Osteocyte (in vitro differentiated cells): ENCODE measurements at regions not wholly inside any gene's neighbourhood (a gene's known extent, or its start where the extent isn't known, plus 50 kb on each side); places are given as distances from the start of the nearest gene placed in this dataset.

Experiments used
- DNase-seq: peaks from one replicate; pipeline ENCODE4 v3.0.0; 2021; ENCODE audit warnings: mixed read lengths; ENCODE audit not compliant: unreplicated experiment; ENCODE audit errors: extremely low spot score
- H3K27ac Mint-ChIP-seq: one replicate; pipeline ENCODE4 v1.8.0; 2021; ENCODE audit warnings: mild to moderate bottlenecking, mixed read lengths; ENCODE audit not compliant: unreplicated experiment
- H3K27me3 Mint-ChIP-seq: one replicate; pipeline ENCODE4 v1.8.0; 2021; ENCODE audit warnings: mixed read lengths; ENCODE audit not compliant: unreplicated experiment
- H3K36me3 Mint-ChIP-seq: one replicate; pipeline ENCODE4 v1.8.0; 2021; ENCODE audit warnings: mixed read lengths; ENCODE audit not compliant: unreplicated experiment
- H3K4me1 Mint-ChIP-seq: one replicate; pipeline ENCODE4 v1.8.0; 2021; ENCODE audit warnings: mixed read lengths; ENCODE audit not compliant: unreplicated experiment
- H3K4me3 Mint-ChIP-seq: one replicate; pipeline ENCODE4 v1.8.0; 2021; ENCODE audit warnings: mild to moderate bottlenecking, moderate library complexity, mixed read lengths; ENCODE audit not compliant: unreplicated experiment
- H3K9me3 Mint-ChIP-seq: one replicate; pipeline ENCODE4 v1.8.0; 2021; ENCODE audit warnings: mixed read lengths; ENCODE audit not compliant: unreplicated experiment
- CTCF ChIP-seq: fragments of 200-600 bp; sonication (generic); IDR thresholded peaks from 2 replicates; pipeline ENCODE4 v1.5.0; 2021; ENCODE audit warnings: antibody characterized with exemption, mild to moderate bottlenecking, moderate library complexity

GRCh38 chr10:10315989-10316388, 701.7 kb upstream of the CELF2 start:
- Mint-ChIP-seq H3K27ac (no peak overlapping the region), H3K9me3 (peaks cover 9% of the 10 kb centered on the region), H3K27me3 (no peaks in the 10 kb centered on the region), H3K4me1 (peaks cover 28% of the 10 kb centered on the region), H3K4me3 (no peak overlapping the region), H3K36me3 (no peaks in the 10 kb centered on the region)
- DNase-seq, result no peak
- no peak for TF ChIP-seq CTCF

DNA sequence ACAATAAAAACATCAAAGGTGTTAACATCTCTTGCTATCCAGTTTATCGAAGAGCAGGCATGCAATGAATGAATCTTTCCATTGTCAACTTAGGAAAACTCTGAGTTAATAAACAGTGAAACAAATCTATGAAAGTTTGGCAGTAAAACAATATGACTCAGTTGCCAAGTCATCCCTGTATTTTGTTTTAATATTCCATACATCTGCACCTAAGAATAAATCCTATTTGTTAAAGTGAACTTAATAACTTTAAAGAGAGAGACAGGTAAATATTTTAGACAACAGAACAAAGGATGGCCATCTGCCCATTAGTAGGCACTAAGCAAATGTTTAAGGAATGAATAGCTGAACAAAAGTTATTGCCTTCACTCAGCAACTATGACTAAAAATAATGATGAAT, 700.5 kb upstream of the CELF2 start:
- Mint-ChIP-seq H3K4me3 (no peak overlapping the region), H3K27me3 (no peaks in the 10 kb centered on the region), H3K27ac (no peak overlapping the region), H3K36me3 (no peaks in the 10 kb centered on the region), H3K9me3 (peaks cover 7% of the 10 kb centered on the region), H3K4me1 (peaks cover 26% of the 10 kb centered on the region)
- TF ChIP-seq CTCF, result no peak
- DNase-seq, result no peak

DNA sequence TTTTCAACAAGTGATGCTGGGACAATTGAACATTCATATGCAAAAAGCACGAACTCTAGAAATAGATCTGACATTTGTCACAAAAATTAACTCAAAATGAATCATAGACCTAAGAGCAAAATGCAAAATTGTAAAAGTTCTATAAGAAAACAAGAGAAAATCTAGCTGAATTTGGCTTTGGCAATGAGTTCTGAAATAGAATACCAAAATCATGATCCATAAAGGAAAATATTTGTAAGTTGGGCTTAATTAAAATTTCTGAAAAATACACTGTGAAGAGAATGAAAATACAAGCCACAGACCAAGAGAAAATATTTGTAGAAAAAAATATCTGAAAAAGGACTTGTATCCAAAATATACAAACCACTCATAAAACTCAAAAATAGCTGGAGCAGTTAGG, 698.8 kb upstream of the CELF2 start:
- no peak overlapping the region for H3K27ac Mint-ChIP-seq
- H3K4me1 Mint-ChIP-seq, result peaks cover 10% of the 10 kb centered on the region
- no peak for DNase-seq
- peaks cover 8% of the 10 kb centered on the region for H3K9me3 Mint-ChIP-seq
- H3K4me3 Mint-ChIP-seq, result no peak overlapping the region
- no peaks in the 10 kb centered on the region for H3K36me3 Mint-ChIP-seq
- no peak for TF ChIP-seq CTCF
- no peaks in the 10 kb centered on the region for H3K27me3 Mint-ChIP-seq

GRCh38 chr10:10320956-10321355, 696.7 kb upstream of the CELF2 start:
- Mint-ChIP-seq H3K27ac (no peak overlapping the region), H3K9me3 (peaks cover 12% of the 10 kb centered on the region), H3K4me1 (peaks cover 8% of the 10 kb centered on the region), H3K27me3 (no peaks in the 10 kb centered on the region), H3K4me3 (no peak overlapping the region), H3K36me3 (no peaks in the 10 kb centered on the region)
- TF ChIP-seq CTCF, result no peak
- DNase-seq, result no peak

GRCh38 chr10:10326116-10326515, 691.6 kb upstream of the CELF2 start:
- Mint-ChIP-seq H3K4me3 (no peak overlapping the region), H3K27ac (no peak overlapping the region), H3K9me3 (peaks cover 7% of the 10 kb centered on the region), H3K4me1 (peaks cover 11% of the 10 kb centered on the region), H3K27me3 (peaks cover 2% of the 10 kb centered on the region), H3K36me3 (no peaks in the 10 kb centered on the region)
- no peak for DNase-seq
- no peak for TF ChIP-seq CTCF
